ENCODE measurements at regions not wholly inside any gene's neighbourhood (a gene's known extent, or its start where the extent isn't known, plus 50 kb on each side); places are given as distances from the start of the nearest gene placed in this dataset.

DNA sequence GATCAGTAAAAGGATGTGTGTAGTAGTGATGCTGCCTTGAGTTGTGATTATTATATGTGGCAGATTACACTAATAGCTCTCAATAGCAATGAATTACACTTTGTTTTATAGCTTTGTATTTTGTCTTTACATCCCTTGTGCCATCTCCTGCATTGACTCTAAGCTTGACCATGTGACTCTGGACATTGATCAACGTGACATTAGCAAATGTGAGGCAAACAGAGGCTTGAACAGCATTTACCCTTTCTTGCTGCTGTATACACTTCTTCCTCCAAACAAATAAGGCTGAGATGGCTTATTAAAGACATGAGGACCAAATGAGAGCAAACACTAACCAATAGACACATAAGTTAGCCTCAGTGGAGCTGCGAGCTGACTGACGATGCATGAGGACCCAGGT is 63.5 kb downstream of the MAD2L1 start:
- Histone ChIP-seq H2BK120ac (ENCODE audit: low read depth, low read length) (no peak overlapping the region), H4K91ac (ENCODE audit: insufficient read depth, low read depth, low read length) (no peak overlapping the region), H2AK5ac (ENCODE audit: low read depth, low read length) (no peak overlapping the region), H3K27me3 (ENCODE audit: control insufficient read depth, insufficient read depth, low read length) (no peaks in the 10 kb centered on the region), H4K20me1 (ENCODE audit: insufficient read depth, low read length) (no peaks in the 10 kb centered on the region), H2BK15ac (ENCODE audit: low read depth, low read length) (no peak overlapping the region), H4K5ac (ENCODE audit: low read depth, low read length) (no peak overlapping the region), H3K27ac (ENCODE audit: insufficient read depth, low read length) (no peak overlapping the region), H3K36me3 (ENCODE audit: control insufficient read depth, insufficient read depth, low read length) (no peaks in the 10 kb centered on the region), H3K56ac (ENCODE audit: extremely low read depth, insufficient read depth, low read length) (no peak overlapping the region), H3K4me1 (ENCODE audit: control insufficient read depth, insufficient read depth, low read length) (peaks cover 5% of the 10 kb centered on the region; the same call in 1 of the 2 replicates), H3K4me2 (ENCODE audit: low read depth, low read length) (no peak overlapping the region), H3K4me3 (ENCODE audit: insufficient read depth, low read depth, low read length) (no peak overlapping the region), H3K14ac (replicated peaks; ENCODE audit: low read depth, low read length) (no peak overlapping the region), H3K79me1 (ENCODE audit: low read depth in 1 of 2, low read length in 2 of 2) (no peaks in the 10 kb centered on the region), H3K18ac (ENCODE audit: low read depth, low read length) (no peak overlapping the region), H2AK9ac (replicated peaks; ENCODE audit: low read depth, low read length, poor library complexity) (no peak overlapping the region), H2AFZ (replicated peaks; ENCODE audit: low read length, poor library complexity) (no peak overlapping the region), H2BK5ac (ENCODE audit: low read depth, low read length, poor library complexity, severe bottlenecking) (no peak overlapping the region), H3K4ac (ENCODE audit: low read depth, low read length) (no peak overlapping the region), H3K9me3 (ENCODE audit: control insufficient read depth, insufficient read depth, low read length) (no peaks in the 10 kb centered on the region), H2BK20ac (ENCODE audit: low read depth, low read length) (no peak overlapping the region), H3K9me1 (ENCODE audit: insufficient read depth, low read length) (0 out of 2 replicates have a peak, but pooled peaks cover 2% of the 10 kb centered on the region), H4K8ac (ENCODE audit: low read depth in 2 of 2, low read length in 2 of 2) (no peak overlapping the region), H3K9ac (ENCODE audit: low read depth, low read length) (no peak overlapping the region), H3K23ac (ENCODE audit: low read depth, low read length) (no peak overlapping the region)
- DNase-seq (no peak), ATAC-seq (ENCODE audit: low read depth) (no peak)
- TF ChIP-seq MXI1 (IDR thresholded peaks at IDR 0.05; ENCODE audit: borderline replicate concordance, low read depth, low read length): no peak
- TF ChIP-seq MAFK (IDR thresholded peaks at IDR 0.05; ENCODE audit: low read depth, low read length): no peak
- no peak for TF ChIP-seq FOS (IDR thresholded peaks at IDR 0.05; ENCODE audit: low read depth, low read length)
- TF ChIP-seq, protein P1, sequence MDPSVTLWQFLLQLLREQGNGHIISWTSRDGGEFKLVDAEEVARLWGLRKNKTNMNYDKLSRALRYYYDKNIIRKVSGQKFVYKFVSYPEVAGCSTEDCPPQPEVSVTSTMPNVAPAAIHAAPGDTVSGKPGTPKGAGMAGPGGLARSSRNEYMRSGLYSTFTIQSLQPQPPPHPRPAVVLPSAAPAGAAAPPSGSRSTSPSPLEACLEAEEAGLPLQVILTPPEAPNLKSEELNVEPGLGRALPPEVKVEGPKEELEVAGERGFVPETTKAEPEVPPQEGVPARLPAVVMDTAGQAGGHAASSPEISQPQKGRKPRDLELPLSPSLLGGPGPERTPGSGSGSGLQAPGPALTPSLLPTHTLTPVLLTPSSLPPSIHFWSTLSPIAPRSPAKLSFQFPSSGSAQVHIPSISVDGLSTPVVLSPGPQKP (IDR thresholded peaks at IDR 0.05; ENCODE audit: borderline replicate concordance, low read depth, low read length): no peak
- no peak for TF ChIP-seq RAD21 (IDR thresholded peaks at IDR 0.05; ENCODE audit: low read length)
- TF ChIP-seq POLR2A (IDR thresholded peaks at IDR 0.05; ENCODE audit: low read depth, low read length): no peak
- no peak for TF ChIP-seq CEBPB (IDR thresholded peaks at IDR 0.05; ENCODE audit: low read depth, low read length)
- no peak for TF ChIP-seq CTCF (conservative IDR thresholded peaks at IDR 0.05; ENCODE audit: low read depth, low read length)
- no peak for TF ChIP-seq RFX5 (IDR thresholded peaks at IDR 0.05; ENCODE audit: low read depth, low read length)
- TF ChIP-seq MAZ (IDR thresholded peaks at IDR 0.05; ENCODE audit: borderline replicate concordance, low read depth, low read length): no peak
- no peak for TF ChIP-seq BHLHE40 (IDR thresholded peaks at IDR 0.05; ENCODE audit: low read depth, low read length)
- no peak for TF ChIP-seq CHD1 (IDR thresholded peaks at IDR 0.05; ENCODE audit: low read depth, low read length)
- TF ChIP-seq, protein P2, sequence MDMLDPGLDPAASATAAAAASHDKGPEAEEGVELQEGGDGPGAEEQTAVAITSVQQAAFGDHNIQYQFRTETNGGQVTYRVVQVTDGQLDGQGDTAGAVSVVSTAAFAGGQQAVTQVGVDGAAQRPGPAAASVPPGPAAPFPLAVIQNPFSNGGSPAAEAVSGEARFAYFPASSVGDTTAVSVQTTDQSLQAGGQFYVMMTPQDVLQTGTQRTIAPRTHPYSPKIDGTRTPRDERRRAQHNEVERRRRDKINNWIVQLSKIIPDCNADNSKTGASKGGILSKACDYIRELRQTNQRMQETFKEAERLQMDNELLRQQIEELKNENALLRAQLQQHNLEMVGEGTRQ (IDR thresholded peaks at IDR 0.05; ENCODE audit: low read depth, low read length): no peak
- no peak for TF ChIP-seq NFE2L2 (IDR thresholded peaks at IDR 0.05; ENCODE audit: low read depth, low read length)
- TF ChIP-seq SMC3 (IDR thresholded peaks at IDR 0.05; ENCODE audit: low read depth, low read length): no peak
- no peak for TF ChIP-seq RCOR1 (IDR thresholded peaks at IDR 0.05; ENCODE audit: insufficient replicate concordance, low read length)
- dilution Hi-C loops (cut with HindIII; ENCODE audit: low sequenced_read_pairs, unreplicated experiment) (no loop called here), intact Hi-C loops (cut with micrococcal nuclease) (no loop called here), in situ Hi-C loops (cut with MboI; ENCODE audit: low sequenced_read_pairs) (no loop called here)
- ChIA-PET CTCF (no interaction called here), POLR2A (ENCODE audit: unreplicated experiment) (no interaction called here)
- BruUV-seq (replicated peaks): no TSS peak
- WGBS, 2 experiments (ENCODE audit: extremely low coverage in 2 of 2, insufficient read length in 1 of 2): 60% methylated on average over 1 of the region's 3 CpGs; no CpG with 5 or more reads in 1 of the 2 experiments
